Left lung (tissue), 4 donors: ENCODE measurements at regions not wholly inside any gene's neighbourhood (a gene's known extent, or its start where the extent isn't known, plus 50 kb on each side); places are given as distances from the start of the nearest gene placed in this dataset.

Experiments used
- ATAC-seq: fragments of 200-7000 bp; cut with Tn5 transposase; one replicate; pipeline ENCODE4 v1.9.1; 2020; ENCODE audit warnings: moderate library complexity
- DNase-seq, 4 donors: peaks; one replicate each; pipeline ENCODE4 v3.0.0-alpha.2; 2013 to 2020
- H3K27ac ChIP-seq, 2 donors: fragments of 200-600 bp; sonication (generic) in 1 of 2; one replicate each; pipeline versions ENCODE4 v1.5.0 to v1.8.0; 2020 to 2021
- H3K27me3 ChIP-seq, 2 donors: fragments of 200-600 bp; sonication (generic) in 1 of 2; one replicate each; pipeline versions ENCODE4 v1.5.0 to v1.8.0; 2020 to 2021
- H3K36me3 ChIP-seq, 2 donors: fragments of 200-600 bp; sonication (generic) in 1 of 2; one replicate each; pipeline versions ENCODE4 v1.5.0 to v1.8.0; 2020 to 2021
- H3K4me1 ChIP-seq, 2 donors: fragments of 200-600 bp; one replicate each; pipeline ENCODE4 v1.8.0; 2021
- H3K4me3 ChIP-seq, 2 donors: fragments of 200-600 bp; sonication (generic) in 1 of 2; one replicate each; pipeline versions ENCODE4 v1.5.0 to v1.8.0; 2020 to 2021; ENCODE audit warnings: mild to moderate bottlenecking in 1 of 2
- H3K9me3 ChIP-seq, 2 donors: fragments of 200-600 bp; sonication (generic) in 1 of 2; one replicate each; pipeline versions ENCODE4 v1.5.0 to v1.8.0; 2020 to 2021
- CTCF ChIP-seq, 2 donors: fragments of 200-600 bp; sonication (generic) in 1 of 2; IDR thresholded peaks; one replicate each; pipeline versions ENCODE4 v1.5.0 to v1.8.0; 2021; ENCODE audit warnings: antibody characterized with exemption in 2 of 2
- intact Hi-C, 2 donors: fragments of 100-400 bp; cut with DNase I; formaldehyde crosslinking; loops; one replicate each; pipeline versions ENCODE4 v1.11.2 to v1.14.2; 2022
- donor health status: DM: no; HTN: yes; CAD: no.
- donor health status: DM: no; HTN: no; CAD: no.

- Histone ChIP-seq H3K27ac (no peak overlapping the region), H3K9me3 (no peaks in the 10 kb centered on the region), H3K27me3 (no peaks in the 10 kb centered on the region), H3K36me3 (no peaks in the 10 kb centered on the region), H3K4me1 (no peaks in the 10 kb centered on the region), H3K4me3 (no peak overlapping the region)
- DNase-seq (no peak), ATAC-seq (no peak)
- intact Hi-C loops: no loop called here
- no peak for TF ChIP-seq CTCF (IDR thresholded peaks at IDR 0.05)
Measured at GRCh38 chr2:16496426-16497388, 168.9 kb downstream of the CYRIA start.

GRCh38 chr2:16495509-16496208 is 170.0 kb downstream of the CYRIA start:
- Histone ChIP-seq H3K4me3 (no peak overlapping the region), H3K27ac (no peak overlapping the region), H3K9me3 (no peaks in the 10 kb centered on the region), H3K36me3 (no peaks in the 10 kb centered on the region), H3K4me1 (no peaks in the 10 kb centered on the region), H3K27me3 (no peaks in the 10 kb centered on the region)
- intact Hi-C loops: no loop called here
- no peak for DNase-seq
- no peak for TF ChIP-seq CTCF (IDR thresholded peaks at IDR 0.05)
- ATAC-seq: no peak

- Histone ChIP-seq H3K9me3 (no peaks in the 10 kb centered on the region), H3K36me3 (no peaks in the 10 kb centered on the region), H3K4me1 (no peaks in the 10 kb centered on the region), H3K27ac (no peak overlapping the region), H3K4me3 (no peak overlapping the region), H3K27me3 (no peaks in the 10 kb centered on the region)
- TF ChIP-seq CTCF (IDR thresholded peaks at IDR 0.05): no peak
- no peak for DNase-seq
- ATAC-seq: no peak
- intact Hi-C loops: no loop called here
Measured at GRCh38 chr2:16494836-16495508, 170.7 kb downstream of the CYRIA start.

GRCh38 chr2:16493788-16494187 is 171.8 kb downstream of the CYRIA start:
- intact Hi-C loops: no loop called here
- Histone ChIP-seq H3K27me3 (no peaks in the 10 kb centered on the region), H3K4me1 (no peaks in the 10 kb centered on the region), H3K4me3 (no peak overlapping the region), H3K36me3 (no peaks in the 10 kb centered on the region), H3K27ac (no peak overlapping the region), H3K9me3 (no peaks in the 10 kb centered on the region)
- ATAC-seq (no peak), DNase-seq (no peak)
- TF ChIP-seq CTCF (IDR thresholded peaks at IDR 0.05): no peak

GRCh38 chr2:16487686-16488085 is 177.9 kb downstream of the CYRIA start:
- peak in 1 of 2 donors; percentile 40 for TF ChIP-seq CTCF (IDR thresholded peaks at IDR 0.05)
- ATAC-seq (peak; percentile 76), DNase-seq (peak in 2 of 4 donors; percentile 51 to 78)
- H3K4me3 ChIP-seq: no peak overlapping the region
- H3K4me1 ChIP-seq: no peaks in the 10 kb centered on the region
- no peaks in the 10 kb centered on the region for H3K9me3 ChIP-seq
- H3K36me3 ChIP-seq: no peaks in the 10 kb centered on the region
- intact Hi-C loops: no loop called here
- no peaks in the 10 kb centered on the region for H3K27me3 ChIP-seq
- H3K27ac ChIP-seq: no peak overlapping the region
